ENCODE measurements at regions not wholly inside any gene's neighbourhood (a gene's known extent, or its start where the extent isn't known, plus 50 kb on each side); places are given as distances from the start of the nearest gene placed in this dataset.

GRCh38 chr15:98232761-98233160, 272.3 kb downstream of the ARRDC4 start:
- H3K4me3 Mint-ChIP-seq, result no peak overlapping the region
- DNase-seq (no peak), ATAC-seq (no peak)

GRCh38 chr15:98233873-98234272, 273.4 kb downstream of the ARRDC4 start:
- Mint-ChIP-seq H3K4me1 (no peaks in the 10 kb centered on the region), H3K36me3 (ENCODE audit: low read depth) (no peaks in the 10 kb centered on the region), H3K27me3 (peaks cover 9% of the 10 kb centered on the region), H3K4me3 (no peak overlapping the region), H3K27ac (no peak overlapping the region)
- ATAC-seq (no peak), DNase-seq (no peak)
- H3K9me3 ChIP-seq (ENCODE audit: control insufficient read depth, low read length, poor library complexity, severe bottlenecking), result no peaks in the 10 kb centered on the region

More at GRCh38 chr15:98232761-98233160, 272.3 kb downstream of the ARRDC4 start:
- H3K9me3 ChIP-seq (ENCODE audit: control insufficient read depth, low read length, poor library complexity, severe bottlenecking), result no peaks in the 10 kb centered on the region
- no peak overlapping the region for H3K27ac Mint-ChIP-seq
- H3K36me3 Mint-ChIP-seq (ENCODE audit: low read depth), result no peaks in the 10 kb centered on the region
- peaks cover 9% of the 10 kb centered on the region for H3K27me3 Mint-ChIP-seq
- no peaks in the 10 kb centered on the region for H3K4me1 Mint-ChIP-seq

GRCh38 chr15:98240303-98240702, 279.8 kb downstream of the ARRDC4 start:
- Mint-ChIP-seq H3K4me3 (no peak overlapping the region), H3K4me1 (no peaks in the 10 kb centered on the region), H3K27ac (no peak overlapping the region), H3K27me3 (no peaks in the 10 kb centered on the region), H3K36me3 (ENCODE audit: low read depth) (no peaks in the 10 kb centered on the region)
- H3K9me3 ChIP-seq (ENCODE audit: control insufficient read depth, low read length, poor library complexity, severe bottlenecking), result no peaks in the 10 kb centered on the region
- DNase-seq, result no peak
- ATAC-seq, result no peak

GRCh38 chr15:98241032-98241554, 280.6 kb downstream of the ARRDC4 start:
- DNase-seq (no peak), ATAC-seq (no peak)
- Mint-ChIP-seq H3K4me1 (no peaks in the 10 kb centered on the region), H3K27me3 (no peaks in the 10 kb centered on the region), H3K4me3 (no peak overlapping the region), H3K27ac (no peak overlapping the region), H3K36me3 (ENCODE audit: low read depth) (no peaks in the 10 kb centered on the region)
- no peaks in the 10 kb centered on the region for H3K9me3 ChIP-seq (ENCODE audit: control insufficient read depth, low read length, poor library complexity, severe bottlenecking)

- Mint-ChIP-seq H3K27me3 (peaks cover 8% of the 10 kb centered on the region), H3K4me3 (no peak overlapping the region)
These were observed 296.8 kb downstream of the ARRDC4 start for GRCh38 chr15:98257290-98257689.

GRCh38 chr15:98263787-98264186, 303.3 kb downstream of the ARRDC4 start:
- H3K36me3 Mint-ChIP-seq (ENCODE audit: low read depth), result no peaks in the 10 kb centered on the region
- DNase-seq (no peak), ATAC-seq (no peak)
- no peak overlapping the region for H3K27ac Mint-ChIP-seq
- no peaks in the 10 kb centered on the region for H3K27me3 Mint-ChIP-seq
- peaks cover 2% of the 10 kb centered on the region for H3K9me3 ChIP-seq (ENCODE audit: control insufficient read depth, low read length, poor library complexity, severe bottlenecking)
- no peaks in the 10 kb centered on the region for H3K4me1 Mint-ChIP-seq
- no peak overlapping the region for H3K4me3 Mint-ChIP-seq

More at GRCh38 chr15:98257290-98257689, 296.8 kb downstream of the ARRDC4 start:
- Mint-ChIP-seq H3K27ac (no peak overlapping the region), H3K4me1 (no peaks in the 10 kb centered on the region), H3K36me3 (ENCODE audit: low read depth) (no peaks in the 10 kb centered on the region)
- no peak for DNase-seq
- no peak for ATAC-seq
- H3K9me3 ChIP-seq (ENCODE audit: control insufficient read depth, low read length, poor library complexity, severe bottlenecking), result peaks cover 2% of the 10 kb centered on the region

GRCh38 chr15:98266295-98266694, 305.8 kb downstream of the ARRDC4 start:
- DNase-seq, result no peak
- no peak overlapping the region for H3K27ac Mint-ChIP-seq
- H3K4me1 Mint-ChIP-seq, result no peaks in the 10 kb centered on the region
- no peaks in the 10 kb centered on the region for H3K27me3 Mint-ChIP-seq
- no peaks in the 10 kb centered on the region for H3K9me3 ChIP-seq (ENCODE audit: control insufficient read depth, low read length, poor library complexity, severe bottlenecking)
- H3K36me3 Mint-ChIP-seq (ENCODE audit: low read depth), result no peaks in the 10 kb centered on the region
- no peak overlapping the region for H3K4me3 Mint-ChIP-seq
- no peak for ATAC-seq

GRCh38 chr15:98268163-98268562, 307.7 kb downstream of the ARRDC4 start:
- Mint-ChIP-seq H3K4me3 (no peak overlapping the region), H3K4me1 (no peaks in the 10 kb centered on the region), H3K27ac (no peak overlapping the region), H3K27me3 (no peaks in the 10 kb centered on the region), H3K36me3 (ENCODE audit: low read depth) (no peaks in the 10 kb centered on the region)
- no peak for ATAC-seq
- no peaks in the 10 kb centered on the region for H3K9me3 ChIP-seq (ENCODE audit: control insufficient read depth, low read length, poor library complexity, severe bottlenecking)
- no peak for DNase-seq

GRCh38 chr15:98272625-98273024, 312.1 kb downstream of the ARRDC4 start:
- Mint-ChIP-seq H3K27ac (no peak overlapping the region), H3K36me3 (ENCODE audit: low read depth) (no peaks in the 10 kb centered on the region), H3K4me3 (no peak overlapping the region)

GRCh38 chr15:98276018-98276417, 315.5 kb downstream of the ARRDC4 start:
- no peaks in the 10 kb centered on the region for H3K4me1 Mint-ChIP-seq
- H3K9me3 ChIP-seq (ENCODE audit: control insufficient read depth, low read length, poor library complexity, severe bottlenecking), result no peaks in the 10 kb centered on the region
- no peak for ATAC-seq
- peaks cover 7% of the 10 kb centered on the region for H3K27me3 Mint-ChIP-seq
- DNase-seq, result no peak
- H3K27ac Mint-ChIP-seq, result no peak overlapping the region
- no peaks in the 10 kb centered on the region for H3K36me3 Mint-ChIP-seq (ENCODE audit: low read depth)
- no peak overlapping the region for H3K4me3 Mint-ChIP-seq

More at GRCh38 chr15:98272625-98273024, 312.1 kb downstream of the ARRDC4 start:
- no peaks in the 10 kb centered on the region for H3K4me1 Mint-ChIP-seq
- peaks cover 7% of the 10 kb centered on the region for H3K27me3 Mint-ChIP-seq
- ATAC-seq (no peak), DNase-seq (no peak)
- H3K9me3 ChIP-seq (ENCODE audit: control insufficient read depth, low read length, poor library complexity, severe bottlenecking), result no peaks in the 10 kb centered on the region

- ATAC-seq (no peak), DNase-seq (no peak)
- Mint-ChIP-seq H3K4me3 (no peak overlapping the region), H3K36me3 (ENCODE audit: low read depth) (no peaks in the 10 kb centered on the region), H3K4me1 (no peaks in the 10 kb centered on the region), H3K27me3 (peaks cover 7% of the 10 kb centered on the region), H3K27ac (no peak overlapping the region)
- no peaks in the 10 kb centered on the region for H3K9me3 ChIP-seq (ENCODE audit: control insufficient read depth, low read length, poor library complexity, severe bottlenecking)
These were observed 317.1 kb downstream of the ARRDC4 start for GRCh38 chr15:98277602-98278001.

GRCh38 chr15:98280284-98280975, 319.9 kb downstream of the ARRDC4 start:
- no peaks in the 10 kb centered on the region for H3K4me1 Mint-ChIP-seq
- no peak overlapping the region for H3K4me3 Mint-ChIP-seq
- no peak for ATAC-seq
- no peaks in the 10 kb centered on the region for H3K36me3 Mint-ChIP-seq (ENCODE audit: low read depth)
- H3K9me3 ChIP-seq (ENCODE audit: control insufficient read depth, low read length, poor library complexity, severe bottlenecking), result no peaks in the 10 kb centered on the region
- DNase-seq, result no peak
- no peak overlapping the region for H3K27ac Mint-ChIP-seq
- H3K27me3 Mint-ChIP-seq, result peaks cover 7% of the 10 kb centered on the region

- H3K27ac Mint-ChIP-seq, result no peak overlapping the region
- H3K9me3 ChIP-seq (ENCODE audit: control insufficient read depth, low read length, poor library complexity, severe bottlenecking), result no peaks in the 10 kb centered on the region
- no peak overlapping the region for H3K4me3 Mint-ChIP-seq
- DNase-seq, result no peak
- no peaks in the 10 kb centered on the region for H3K4me1 Mint-ChIP-seq
- H3K36me3 Mint-ChIP-seq (ENCODE audit: low read depth), result no peaks in the 10 kb centered on the region
- ATAC-seq, result no peak
- H3K27me3 Mint-ChIP-seq, result peaks cover 12% of the 10 kb centered on the region
These were observed 320.6 kb downstream of the ARRDC4 start for GRCh38 chr15:98281130-98281529.

All from T-helper 17 cell (primary cell).